ACC112 (cell line): ENCODE measurements at regions not wholly inside any gene's neighbourhood (a gene's known extent, or its start where the extent isn't known, plus 50 kb on each side); places are given as distances from the start of the nearest gene placed in this dataset.

ENCODE experiments used
- H2AFZ ChIP-seq: fragments of 200-600 bp; sonication (generic); one replicate; pipeline ENCODE4 v1.6.0; 2017; ENCODE audit warnings: antibody characterized with exemption, low read length; ENCODE audit not compliant: unreplicated experiment
- H3K27ac ChIP-seq: fragments of 200-600 bp; sonication (generic); 2 replicates; pipeline ENCODE4 v1.5.1; 2014; ENCODE audit warnings: low read depth, mild to moderate bottlenecking, antibody characterized with exemption, low read length, moderate library complexity
- H3K27me3 ChIP-seq: fragments of 200-600 bp; sonication (generic); 2 replicates; pipeline ENCODE4 v1.6.1; 2014; ENCODE audit warnings: mild to moderate bottlenecking, antibody characterized with exemption, low read length, moderate library complexity, mixed read lengths; ENCODE audit not compliant: insufficient read depth
- H3K36me3 ChIP-seq: fragments of 200-600 bp; sonication (generic); 2 replicates; pipeline ENCODE4 v1.6.1; 2016; ENCODE audit warnings: mild to moderate bottlenecking, antibody characterized with exemption, low read length, moderate library complexity, mixed read lengths; ENCODE audit not compliant: insufficient read depth
- H3K4me1 ChIP-seq: fragments of 200-600 bp; sonication (generic); one replicate; pipeline ENCODE4 v1.6.1; 2016; ENCODE audit warnings: low read length, mixed read lengths; ENCODE audit not compliant: insufficient read depth, unreplicated experiment, control insufficient read depth
- H3K4me3 ChIP-seq: fragments of 200-600 bp; sonication (generic); 2 replicates; pipeline ENCODE4 v1.5.1; 2014; ENCODE audit warnings: mild to moderate bottlenecking, low read depth, low read length
- H3K79me2 ChIP-seq: fragments of 200-600 bp; sonication (generic); one replicate; pipeline ENCODE4 v1.6.0; 2016; ENCODE audit warnings: low read length; ENCODE audit not compliant: control insufficient read depth, unreplicated experiment, insufficient read depth

DNA sequence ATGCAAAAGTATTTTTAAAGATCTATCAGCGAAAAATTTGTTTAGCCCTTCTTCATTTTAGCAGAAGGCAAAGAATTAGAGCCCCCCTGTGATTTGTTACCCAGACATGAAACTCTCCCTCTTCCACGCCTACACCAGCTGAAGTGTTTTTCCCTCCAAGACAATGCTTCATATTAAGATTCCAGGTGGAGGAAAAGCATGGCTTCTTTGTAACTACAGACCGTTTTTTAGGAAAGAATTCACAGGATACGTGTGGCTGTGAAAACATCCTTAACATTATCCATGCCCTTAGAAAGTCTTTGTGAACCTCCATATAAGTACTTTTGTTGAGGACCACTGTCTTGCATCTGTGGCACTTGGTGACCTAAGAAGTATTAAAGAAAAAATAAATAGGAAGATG, 121.8 kb upstream of the MTAP start:
- no peak overlapping the region for H3K4me3 ChIP-seq
- no peaks in the 10 kb centered on the region for H3K36me3 ChIP-seq
- H3K4me1 ChIP-seq, result peaks cover 81% of the 10 kb centered on the region
- H3K79me2 ChIP-seq, result peaks cover 12% of the 10 kb centered on the region
- peak overlapping the region; percentile 57 for H2AFZ ChIP-seq
- no peaks in the 10 kb centered on the region for H3K27me3 ChIP-seq
- H3K27ac ChIP-seq, result peak overlapping the region; percentile 98

GRCh38 chr9:21681641-21682040, 120.8 kb upstream of the MTAP start:
- H3K79me2 ChIP-seq, result peaks cover 18% of the 10 kb centered on the region
- H3K4me3 ChIP-seq, result peak overlapping the region; percentile 27
- peak overlapping the region; percentile 98 for H3K27ac ChIP-seq
- peaks cover 81% of the 10 kb centered on the region for H3K4me1 ChIP-seq
- H3K36me3 ChIP-seq, result no peaks in the 10 kb centered on the region
- H3K27me3 ChIP-seq, result no peaks in the 10 kb centered on the region
- peak overlapping the region; percentile 34 for H2AFZ ChIP-seq

- Histone ChIP-seq H3K4me1 (peaks cover 86% of the 10 kb centered on the region), H3K4me3 (peak overlapping the region; percentile 27; the same call in 1 of the 2 replicates), H3K27me3 (no peaks in the 10 kb centered on the region), H3K27ac (peak overlapping the region; percentile 98), H3K36me3 (no peaks in the 10 kb centered on the region), H3K79me2 (peaks cover 22% of the 10 kb centered on the region), H2AFZ (peak overlapping the region; percentile 4)
Observed at GRCh38 chr9:21682381-21682780, 120.1 kb upstream of the MTAP start.

DNA sequence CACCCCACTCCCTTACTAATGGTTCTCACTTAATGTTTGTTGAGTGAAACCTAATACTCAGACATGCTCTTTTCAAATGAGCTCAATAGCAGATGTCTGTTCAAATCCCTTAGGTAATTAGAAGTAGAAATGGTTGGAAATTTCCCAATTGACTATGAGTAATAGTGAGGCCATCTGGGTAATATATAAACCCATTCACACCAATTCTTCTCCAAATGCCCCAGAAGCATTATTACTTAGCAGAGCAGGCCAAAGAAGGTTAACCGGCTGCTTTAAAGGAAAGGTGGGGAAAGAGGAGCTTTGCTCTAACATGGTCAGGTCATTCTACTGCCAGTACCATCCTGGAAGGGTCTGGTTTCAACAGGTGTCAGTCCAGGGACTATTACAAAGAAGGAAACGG, 119.5 kb upstream of the MTAP start:
- H3K4me1 ChIP-seq, result peaks cover 92% of the 10 kb centered on the region
- no peaks in the 10 kb centered on the region for H3K36me3 ChIP-seq
- H3K79me2 ChIP-seq, result peaks cover 22% of the 10 kb centered on the region

DNA sequence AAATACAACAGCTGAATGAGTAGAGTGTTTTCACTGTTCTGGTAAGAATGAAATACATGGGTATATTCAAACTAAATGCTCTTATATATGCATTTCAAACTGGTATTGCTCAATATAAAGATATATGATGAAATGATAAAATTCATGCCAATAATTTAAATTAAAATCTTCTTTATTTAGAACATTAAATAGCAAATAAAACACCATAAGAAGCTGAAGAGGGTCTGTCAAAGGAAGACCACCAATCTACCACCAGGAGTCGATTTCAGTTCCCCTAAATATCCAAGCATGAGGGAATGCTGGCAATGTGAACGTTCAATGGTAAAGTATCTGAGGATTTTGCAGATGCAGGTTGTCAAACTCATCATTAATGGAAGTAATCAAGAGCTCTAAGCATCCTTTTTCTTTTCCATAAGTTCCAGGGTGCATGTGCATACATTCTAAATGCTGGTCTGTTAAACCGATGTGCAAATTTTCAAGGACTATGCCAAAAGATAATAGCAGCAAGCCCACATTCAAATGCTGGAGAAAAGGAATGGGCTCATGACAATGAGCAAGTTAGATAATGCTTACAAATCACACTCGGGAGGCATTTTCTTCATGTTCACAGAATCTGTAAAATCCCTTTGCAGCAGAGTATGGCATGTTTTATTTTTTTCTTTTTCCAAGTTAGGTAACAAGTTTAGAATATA, 118.8 kb upstream of the MTAP start:
- H3K27ac ChIP-seq, result peak overlapping the region; percentile 98
- peaks cover 89% of the 10 kb centered on the region for H3K4me1 ChIP-seq
- no peak overlapping the region for H2AFZ ChIP-seq

More for the DNA sequence above, 119.5 kb upstream of the MTAP start:
- no peaks in the 10 kb centered on the region for H3K27me3 ChIP-seq
- H2AFZ ChIP-seq, result peak overlapping the region; percentile 4
- H3K27ac ChIP-seq, result peak overlapping the region; percentile 98
- no peak overlapping the region; the same call in 1 of the 2 replicates for H3K4me3 ChIP-seq

DNA sequence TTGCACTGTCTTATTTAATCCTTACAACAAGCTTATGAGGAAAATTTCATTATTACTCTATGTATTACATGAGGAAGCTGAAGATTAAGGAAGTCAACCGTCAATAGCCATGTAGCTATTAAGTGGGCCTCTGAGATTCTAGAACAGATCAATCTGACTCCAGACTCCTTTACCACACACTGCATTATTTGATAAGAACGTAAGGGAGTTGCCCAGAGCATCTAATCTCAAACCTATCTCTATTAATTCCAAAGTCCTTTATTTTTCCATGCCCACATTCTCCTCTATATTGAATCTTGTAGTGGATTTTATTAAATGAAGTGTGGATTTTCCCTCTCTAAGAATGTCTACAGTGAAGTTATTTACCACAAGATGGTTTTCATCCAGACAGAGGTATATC, 118.2 kb upstream of the MTAP start:
- Histone ChIP-seq H3K36me3 (no peaks in the 10 kb centered on the region), H3K4me1 (peaks cover 87% of the 10 kb centered on the region), H2AFZ (no peak overlapping the region), H3K27ac (peak overlapping the region; percentile 98), H3K27me3 (no peaks in the 10 kb centered on the region), H3K4me3 (no peak overlapping the region), H3K79me2 (peaks cover 22% of the 10 kb centered on the region)

More for the DNA sequence above, 118.8 kb upstream of the MTAP start:
- H3K27me3 ChIP-seq, result no peaks in the 10 kb centered on the region
- H3K4me3 ChIP-seq, result no peak overlapping the region
- peaks cover 22% of the 10 kb centered on the region for H3K79me2 ChIP-seq
- H3K36me3 ChIP-seq, result no peaks in the 10 kb centered on the region

- no peak overlapping the region for H2AFZ ChIP-seq
- no peaks in the 10 kb centered on the region for H3K36me3 ChIP-seq
- H3K4me1 ChIP-seq, result peaks cover 90% of the 10 kb centered on the region
- peak overlapping the region; percentile 98 for H3K27ac ChIP-seq
- H3K4me3 ChIP-seq, result peak overlapping the region; percentile 11; the same call in 1 of the 2 replicates
- peaks cover 25% of the 10 kb centered on the region for H3K79me2 ChIP-seq
- no peaks in the 10 kb centered on the region for H3K27me3 ChIP-seq
Observed at GRCh38 chr9:21684831-21685362, 117.5 kb upstream of the MTAP start.

- peaks cover 91% of the 10 kb centered on the region for H3K4me1 ChIP-seq
- H3K79me2 ChIP-seq, result peaks cover 22% of the 10 kb centered on the region
- no peaks in the 10 kb centered on the region for H3K27me3 ChIP-seq
- no peaks in the 10 kb centered on the region for H3K36me3 ChIP-seq
- H3K27ac ChIP-seq, result peak overlapping the region; percentile 98
- H3K4me3 ChIP-seq, result no peak overlapping the region
- peak overlapping the region; percentile 35 for H2AFZ ChIP-seq
Observed at GRCh38 chr9:21685502-21685901, 116.9 kb upstream of the MTAP start.

DNA sequence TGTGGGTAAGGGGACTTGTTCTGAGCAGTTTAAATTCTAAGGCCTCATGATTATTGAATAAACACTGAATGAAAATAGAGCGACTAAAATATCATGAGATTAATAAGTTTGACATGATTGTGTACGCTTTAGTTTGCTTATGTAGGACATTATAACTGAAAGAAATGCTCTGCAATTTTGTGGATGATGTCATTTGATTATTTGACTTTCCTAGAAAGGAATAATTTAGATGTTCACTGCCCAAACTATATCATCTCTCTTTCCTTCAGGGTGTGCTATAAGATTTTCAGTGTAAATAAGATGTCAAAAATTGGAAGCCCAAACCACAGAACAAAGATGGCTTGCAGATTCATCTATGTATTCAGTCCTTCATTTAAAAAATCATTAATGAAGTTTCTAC, 115.7 kb upstream of the MTAP start:
- no peaks in the 10 kb centered on the region for H3K36me3 ChIP-seq
- H2AFZ ChIP-seq, result no peak overlapping the region
- peaks cover 83% of the 10 kb centered on the region for H3K4me1 ChIP-seq
- H3K4me3 ChIP-seq, result peak overlapping the region; percentile 11; the same call in 1 of the 2 replicates
- H3K27ac ChIP-seq, result peak overlapping the region; percentile 98
- peaks cover 17% of the 10 kb centered on the region for H3K79me2 ChIP-seq
- no peaks in the 10 kb centered on the region for H3K27me3 ChIP-seq

GRCh38 chr9:21687351-21687750, 115.1 kb upstream of the MTAP start:
- H3K4me3 ChIP-seq, result no peak overlapping the region
- no peaks in the 10 kb centered on the region for H3K27me3 ChIP-seq
- no peak overlapping the region for H2AFZ ChIP-seq
- peaks cover 77% of the 10 kb centered on the region for H3K4me1 ChIP-seq
- peaks cover 17% of the 10 kb centered on the region for H3K79me2 ChIP-seq
- H3K36me3 ChIP-seq, result no peaks in the 10 kb centered on the region
- H3K27ac ChIP-seq, result peak overlapping the region; percentile 98
